Adipocyte (in vitro differentiated cells): ENCODE measurements at regions not wholly inside any gene's neighbourhood (a gene's known extent, or its start where the extent isn't known, plus 50 kb on each side); places are given as distances from the start of the nearest gene placed in this dataset.
"Not testable (repeated sequence)": the region's sequence is repeated elsewhere in the genome, so short reads cannot be mapped to it uniquely, and the experiment has no call there.

ENCODE experiments used
- DNase-seq: peaks from one replicate; pipeline ENCODE4 v3.0.0-alpha.2; 2015; ENCODE audit warnings: low read depth
- H3K27me3 ChIP-seq: replicated peaks from 2 replicates; pipeline ENCODE4 v1.7.0; 2013; ENCODE audit warnings: mild to moderate bottlenecking, low read length, moderate library complexity; ENCODE audit not compliant: control insufficient read depth, insufficient read depth
- H3K36me3 ChIP-seq: 2 replicates; pipeline ENCODE4 v1.7.0; 2013; ENCODE audit warnings: low read length, mild to moderate bottlenecking, moderate library complexity; ENCODE audit not compliant: control insufficient read depth, insufficient read depth, severe bottlenecking
- H3K4me1 ChIP-seq: 2 replicates; pipeline ENCODE4 v1.7.0; 2013; ENCODE audit warnings: mild to moderate bottlenecking, low read length, moderate library complexity; ENCODE audit not compliant: control insufficient read depth, insufficient read depth
- H3K4me3 ChIP-seq: 2 replicates; pipeline ENCODE4 v1.7.0; 2013; ENCODE audit warnings: mild to moderate bottlenecking, low read length, moderate library complexity
- H3K9ac ChIP-seq: 2 replicates; pipeline ENCODE4 v1.7.0; 2013; ENCODE audit warnings: mild to moderate bottlenecking, low read length, moderate library complexity
- H3K9me3 ChIP-seq: 2 replicates; pipeline ENCODE4 v1.7.0; 2013; ENCODE audit warnings: mild to moderate bottlenecking, low read length, moderate library complexity; ENCODE audit not compliant: control insufficient read depth

DNA sequence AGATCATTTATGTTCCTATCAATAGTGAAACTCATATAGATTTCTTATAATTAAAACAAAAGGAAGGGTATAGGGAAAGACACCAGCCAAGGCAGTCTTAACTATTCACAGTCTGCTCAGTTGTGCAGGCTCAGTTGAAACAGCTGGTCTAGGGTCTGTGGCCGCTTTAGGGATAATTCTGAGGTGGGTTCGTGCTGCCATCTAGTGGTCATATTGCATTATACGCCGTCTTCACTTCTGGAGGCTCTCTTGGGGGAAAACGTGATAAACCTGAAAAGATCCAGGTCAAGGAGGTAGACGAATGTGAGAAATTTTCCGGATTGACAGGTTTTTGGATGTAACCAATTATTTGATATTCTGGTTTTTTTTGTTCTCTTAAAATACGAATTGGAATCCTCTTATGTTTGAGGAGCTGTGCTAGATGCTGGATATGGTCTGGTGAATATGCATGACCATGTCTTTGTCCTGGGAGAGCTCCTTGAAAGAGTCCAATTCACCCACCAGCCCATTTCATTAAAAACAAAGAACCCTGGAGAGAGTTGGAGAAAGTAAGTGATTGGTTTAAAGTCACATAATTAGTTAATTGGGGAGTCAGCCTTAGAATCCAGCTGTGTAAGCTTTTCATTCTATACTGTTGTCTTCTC is 492.4 kb downstream of the PLCL1 start:
- Histone ChIP-seq H3K9ac (no peak overlapping the region), H3K4me3 (no peak overlapping the region), H3K36me3 (no peaks in the 10 kb centered on the region), H3K27me3 (no peaks in the 10 kb centered on the region), H3K4me1 (no peaks in the 10 kb centered on the region), H3K9me3 (no peaks in the 10 kb centered on the region)
- DNase-seq: peak; percentile 80

DNA sequence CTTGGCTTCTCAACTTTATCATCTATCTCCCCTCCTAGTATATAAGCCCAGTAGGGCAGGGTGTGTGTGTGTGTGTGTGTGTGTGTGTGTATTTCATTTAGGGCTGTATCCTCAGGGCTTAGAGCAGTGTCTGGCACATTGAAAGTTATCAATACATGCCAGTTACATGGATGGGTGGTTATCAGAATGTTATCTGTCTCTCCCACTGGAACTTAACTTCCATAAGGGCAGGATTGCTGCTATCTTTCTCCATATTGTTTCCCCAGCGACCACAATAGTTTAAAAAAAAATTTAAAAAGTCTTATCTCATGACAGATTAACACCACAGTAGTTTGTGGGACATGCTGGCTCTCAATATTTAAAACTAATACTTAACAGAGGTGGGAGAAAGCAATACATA is 488.9 kb downstream of the PLCL1 start:
- H3K36me3 ChIP-seq: no peaks in the 10 kb centered on the region
- H3K27me3 ChIP-seq: no peaks in the 10 kb centered on the region
- no peak overlapping the region for H3K4me3 ChIP-seq
- no peaks in the 10 kb centered on the region for H3K4me1 ChIP-seq
- no peak for DNase-seq
- no peaks in the 10 kb centered on the region for H3K9me3 ChIP-seq
- no peak overlapping the region for H3K9ac ChIP-seq

DNA sequence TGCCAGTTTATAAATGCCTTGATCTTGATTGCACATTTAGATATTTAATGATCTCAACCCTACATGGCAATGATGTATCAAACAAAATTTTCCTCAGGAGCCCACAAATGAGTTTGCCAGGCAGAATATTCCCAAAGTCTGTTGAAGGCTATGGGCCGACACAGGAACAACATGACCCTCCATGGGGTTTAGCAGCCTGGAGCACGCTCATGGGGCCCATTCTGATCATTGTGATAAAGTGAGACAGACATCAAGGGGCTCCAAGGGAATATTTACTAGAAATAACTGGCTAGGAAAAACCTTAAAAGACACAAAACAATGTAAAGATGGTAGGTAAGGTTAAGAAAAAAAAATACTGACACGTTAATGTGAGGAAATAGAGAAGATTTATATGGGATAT is 485.4 kb downstream of the PLCL1 start:
- no peak for DNase-seq
- Histone ChIP-seq H3K27me3 (no peaks in the 10 kb centered on the region), H3K36me3 (no peaks in the 10 kb centered on the region), H3K4me3 (no peak overlapping the region), H3K9me3 (no peaks in the 10 kb centered on the region), H3K9ac (no peak overlapping the region), H3K4me1 (no peaks in the 10 kb centered on the region)

DNA sequence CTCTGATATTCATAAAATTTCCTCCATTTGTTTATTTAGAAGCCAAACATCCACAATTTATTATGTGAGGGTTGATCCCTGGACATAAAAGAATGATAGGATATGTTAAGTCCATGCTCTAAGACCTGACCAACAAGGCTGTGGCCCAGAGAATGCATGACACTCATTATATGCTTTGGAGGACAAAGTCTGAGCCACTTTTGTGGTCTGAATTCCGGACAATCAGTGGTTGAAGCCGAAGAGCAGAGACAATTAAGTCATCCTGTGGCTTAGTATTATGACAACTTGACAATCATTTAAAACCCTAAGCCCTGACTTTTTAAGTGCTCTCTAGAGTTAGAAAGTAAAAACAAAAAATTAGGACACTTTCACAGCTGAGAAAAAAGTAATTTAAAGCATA is 483.3 kb downstream of the PLCL1 start:
- Histone ChIP-seq H3K9ac (no peak overlapping the region), H3K27me3 (no peaks in the 10 kb centered on the region), H3K4me1 (peaks cover 7% of the 10 kb centered on the region), H3K9me3 (no peaks in the 10 kb centered on the region), H3K4me3 (no peak overlapping the region), H3K36me3 (no peaks in the 10 kb centered on the region)
- DNase-seq: no peak

DNA sequence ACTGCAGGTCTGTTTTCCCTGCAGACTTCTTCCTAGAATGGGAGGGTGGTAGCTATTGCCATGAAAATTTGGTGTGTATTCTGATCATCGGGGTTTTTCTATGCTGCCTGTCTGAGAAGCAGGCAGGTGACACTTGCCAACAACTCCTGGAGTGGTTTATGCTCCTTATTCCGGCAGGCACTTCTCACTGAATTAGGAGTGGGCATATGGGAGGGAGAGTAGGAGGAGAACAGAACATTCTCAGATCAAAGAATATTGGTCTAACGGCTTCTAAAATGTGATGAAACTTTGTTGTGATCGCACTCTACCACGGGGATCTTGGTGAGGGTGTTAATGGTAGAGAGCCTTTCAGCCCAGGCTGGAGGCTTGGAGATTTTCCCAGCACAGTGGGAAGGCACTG is 480.8 kb downstream of the PLCL1 start:
- Histone ChIP-seq H3K9ac (no peak overlapping the region), H3K4me1 (peaks cover 13% of the 10 kb centered on the region), H3K9me3 (no peaks in the 10 kb centered on the region), H3K36me3 (no peaks in the 10 kb centered on the region), H3K27me3 (no peaks in the 10 kb centered on the region), H3K4me3 (no peak overlapping the region)
- DNase-seq: no peak

DNA sequence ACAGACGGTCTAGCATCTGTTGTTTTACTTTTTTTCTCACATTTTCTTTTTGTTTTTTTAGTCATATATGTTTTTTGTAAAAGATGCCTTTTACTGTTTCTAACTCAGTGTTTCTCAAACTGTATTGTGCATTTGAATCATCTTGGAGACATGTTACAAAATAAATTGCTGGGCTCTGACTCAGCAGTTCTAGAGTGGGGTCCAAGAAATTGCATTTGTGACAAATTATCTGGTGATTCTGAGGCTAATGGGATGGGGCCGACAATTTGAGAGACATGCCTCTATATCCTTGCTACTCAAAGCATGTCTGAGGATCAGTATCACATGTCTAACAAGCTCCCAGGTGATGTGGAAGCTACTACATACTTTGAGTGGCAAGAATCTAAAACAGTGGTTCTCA is 478.8 kb downstream of the PLCL1 start:
- H3K27me3 ChIP-seq: no peaks in the 10 kb centered on the region
- H3K4me1 ChIP-seq: peaks cover 20% of the 10 kb centered on the region
- no peak overlapping the region for H3K4me3 ChIP-seq
- no peaks in the 10 kb centered on the region for H3K9me3 ChIP-seq
- peak; percentile 67 for DNase-seq
- no peak overlapping the region for H3K9ac ChIP-seq
- no peaks in the 10 kb centered on the region for H3K36me3 ChIP-seq

DNA sequence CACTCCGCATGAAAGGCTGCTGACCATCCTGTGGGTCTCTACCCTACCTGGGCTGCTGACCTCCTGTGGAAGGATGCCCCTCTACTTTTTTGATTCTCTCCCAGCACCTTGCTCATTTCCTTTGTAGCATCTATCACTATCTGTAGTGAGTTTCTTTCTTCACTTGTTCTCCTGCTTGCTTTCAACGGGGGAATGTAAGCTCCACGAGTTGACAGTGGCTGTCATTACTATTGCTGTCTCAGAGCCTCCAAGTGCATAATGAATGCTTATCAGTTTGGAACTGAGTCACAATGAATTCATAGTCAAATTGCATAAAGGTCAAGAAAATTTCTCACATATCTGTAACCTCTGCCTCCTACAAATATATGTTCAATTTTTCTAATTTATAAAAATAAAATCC is 477.7 kb downstream of the PLCL1 start:
- Histone ChIP-seq H3K4me1 (peaks cover 20% of the 10 kb centered on the region), H3K4me3 (no peak overlapping the region), H3K27me3 (no peaks in the 10 kb centered on the region), H3K9me3 (no peaks in the 10 kb centered on the region), H3K36me3 (no peaks in the 10 kb centered on the region), H3K9ac (no peak overlapping the region)
- DNase-seq: no peak

DNA sequence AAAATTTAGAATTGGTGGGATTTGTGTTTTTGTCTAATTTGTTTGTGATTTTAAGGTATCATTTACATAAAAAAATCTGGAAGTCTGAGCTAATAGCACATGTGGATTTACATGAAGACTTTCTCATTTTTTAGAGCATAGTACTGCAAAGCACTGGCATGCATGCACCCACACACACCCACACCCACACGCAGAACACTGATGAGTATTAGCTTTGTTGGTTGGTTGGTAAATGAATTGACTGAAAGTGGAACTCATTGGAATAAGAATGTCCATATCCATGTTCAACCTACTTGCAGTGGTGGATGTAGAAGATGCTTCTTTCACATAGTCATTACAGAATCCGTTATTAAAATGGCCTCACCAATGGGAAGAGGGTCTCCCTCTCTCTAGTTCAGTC is 475.8 kb downstream of the PLCL1 start:
- Histone ChIP-seq H3K27me3 (no peaks in the 10 kb centered on the region), H3K4me1 (peaks cover 20% of the 10 kb centered on the region), H3K36me3 (no peaks in the 10 kb centered on the region), H3K4me3 (no peak overlapping the region), H3K9ac (no peak overlapping the region), H3K9me3 (no peaks in the 10 kb centered on the region)
- DNase-seq: no peak

DNA sequence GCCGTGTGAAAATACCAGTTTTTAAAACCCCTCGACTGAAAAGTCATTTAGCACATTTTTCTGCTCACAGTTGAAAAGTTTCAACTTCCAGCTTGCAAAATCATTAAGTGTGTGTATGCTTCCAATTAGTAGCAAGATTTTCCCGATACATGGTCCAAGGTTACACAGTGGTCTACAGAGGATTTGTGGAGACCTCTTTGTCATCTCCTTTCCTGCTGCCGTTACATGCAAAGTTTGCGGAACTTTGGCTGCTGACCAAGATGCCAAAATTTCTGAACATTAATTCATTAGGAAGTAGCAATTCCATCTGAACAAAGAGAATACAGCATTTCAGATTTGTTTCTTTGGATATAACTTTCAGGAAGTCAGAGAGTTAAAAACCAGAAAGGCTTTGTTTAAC is 474.6 kb downstream of the PLCL1 start:
- H3K9me3 ChIP-seq: no peaks in the 10 kb centered on the region
- no peak for DNase-seq
- peaks cover 20% of the 10 kb centered on the region for H3K4me1 ChIP-seq
- peak overlapping the region; percentile 40 for H3K4me3 ChIP-seq
- H3K9ac ChIP-seq: no peak overlapping the region
- no peaks in the 10 kb centered on the region for H3K27me3 ChIP-seq
- no peaks in the 10 kb centered on the region for H3K36me3 ChIP-seq

DNA sequence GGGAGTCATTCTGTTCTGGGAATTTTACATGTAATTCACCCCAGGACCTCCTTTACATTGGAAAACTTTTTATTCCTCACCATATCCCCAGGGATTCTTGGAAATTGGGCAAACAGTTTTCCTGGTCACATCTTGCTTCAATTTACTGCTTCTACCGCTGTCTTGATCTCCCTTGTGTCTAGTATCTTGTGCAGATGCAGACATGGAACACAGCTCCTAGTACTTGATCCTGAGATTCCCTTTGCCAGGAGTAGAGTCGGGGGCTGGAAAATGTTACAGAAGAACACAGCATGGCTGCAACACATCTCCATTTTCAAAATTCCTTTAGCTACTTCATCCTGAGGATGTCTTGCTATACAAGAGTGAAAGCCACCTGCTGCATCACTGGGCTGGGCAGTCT is 472.8 kb downstream of the PLCL1 start:
- DNase-seq: no peak

DNA sequence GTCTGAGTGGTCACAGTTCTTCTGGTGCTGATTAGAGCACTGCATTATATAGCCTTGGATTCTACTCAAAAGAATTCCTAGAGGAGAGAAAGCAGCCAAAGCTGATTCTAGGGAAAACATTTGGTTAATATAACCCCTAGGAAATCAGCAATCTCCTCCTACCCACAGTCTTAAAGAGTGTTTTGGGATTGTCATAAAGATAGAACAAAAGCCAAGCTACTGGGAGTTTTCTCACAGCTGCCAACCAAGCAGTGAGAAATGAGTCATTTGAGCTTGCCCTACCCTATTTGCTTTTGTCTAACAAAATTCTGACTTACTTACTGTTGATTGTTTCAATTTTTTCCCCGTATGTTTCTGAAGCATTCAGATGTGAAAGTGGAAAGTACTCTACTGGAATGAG is 469.3 kb downstream of the PLCL1 start:
- H3K9me3 ChIP-seq: no peaks in the 10 kb centered on the region
- H3K36me3 ChIP-seq: no peaks in the 10 kb centered on the region
- DNase-seq: peak; percentile 44
- H3K4me1 ChIP-seq: peaks cover 11% of the 10 kb centered on the region
- H3K4me3 ChIP-seq: no peak overlapping the region
- H3K27me3 ChIP-seq: peaks cover 3% of the 10 kb centered on the region
- H3K9ac ChIP-seq: no peak overlapping the region

More for the DNA sequence above, 472.8 kb downstream of the PLCL1 start:
- Histone ChIP-seq H3K4me1 (peaks cover 20% of the 10 kb centered on the region), H3K9me3 (no peaks in the 10 kb centered on the region), H3K4me3 (no peak overlapping the region), H3K27me3 (no peaks in the 10 kb centered on the region), H3K9ac (no peak overlapping the region), H3K36me3 (no peaks in the 10 kb centered on the region)

DNA sequence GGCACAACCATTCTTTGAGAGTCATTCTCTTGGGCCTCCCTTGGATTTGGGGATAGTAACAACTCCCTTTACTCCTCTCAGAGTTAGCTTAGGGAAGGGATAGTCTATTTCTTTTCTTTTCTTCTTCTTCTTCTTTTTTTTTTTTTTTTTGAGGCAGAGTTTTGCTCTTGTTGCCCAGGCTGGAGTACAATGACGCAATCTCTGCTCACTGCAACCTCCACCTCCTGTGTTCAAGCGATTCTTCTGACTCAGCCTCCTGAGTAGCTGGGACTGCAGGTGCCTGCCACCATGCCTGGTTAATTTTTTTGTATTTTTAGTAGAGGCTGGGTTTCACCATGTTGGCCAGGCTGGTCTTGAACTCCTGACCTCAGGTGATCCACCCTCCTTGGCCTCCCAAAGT is 465.8 kb downstream of the PLCL1 start:
- not testable (repeated sequence) for H3K27me3 ChIP-seq, H3K4me3 ChIP-seq, H3K9ac ChIP-seq, H3K9me3 ChIP-seq, H3K36me3 ChIP-seq, DNase-seq, H3K4me1 ChIP-seq
